ENCODE measurements at regions not wholly inside any gene's neighbourhood (a gene's known extent, or its start where the extent isn't known, plus 50 kb on each side); places are given as distances from the start of the nearest gene placed in this dataset.

GRCh38 chr9:85089188-85089969, 419.9 kb downstream of the NTRK2 start:
- TF ChIP-seq RAD21 (IDR thresholded peaks at IDR 0.05; ENCODE audit: low read depth) = no peak
- TF ChIP-seq USF1 (IDR thresholded peaks at IDR 0.05) = no peak
- no peak for TF ChIP-seq REST (IDR thresholded peaks at IDR 0.05; ENCODE audit: low read depth)
- no peak for TF ChIP-seq ZBTB7A (IDR thresholded peaks at IDR 0.05; ENCODE audit: low read depth)
- no peak for TF ChIP-seq TEAD4 (IDR thresholded peaks at IDR 0.05)
- TF ChIP-seq CREB1 (IDR thresholded peaks at IDR 0.05; ENCODE audit: low read depth) = no peak
- no peak for TF ChIP-seq CEBPB (IDR thresholded peaks at IDR 0.05)
- no peak for TF ChIP-seq TCF12 (IDR thresholded peaks at IDR 0.05; ENCODE audit: low read depth)
- TF ChIP-seq EGR1 (IDR thresholded peaks at IDR 0.05) = no peak
- no peak for TF ChIP-seq FOXM1 (IDR thresholded peaks at IDR 0.05; ENCODE audit: borderline replicate concordance, low read depth)
- no peak for TF ChIP-seq EP300 (IDR thresholded peaks at IDR 0.05; ENCODE audit: borderline replicate concordance)
- no peak for TF ChIP-seq NFIC (IDR thresholded peaks at IDR 0.05)

- TF ChIP-seq EP300 (IDR thresholded peaks at IDR 0.05; ENCODE audit: borderline replicate concordance) = no peak
- TF ChIP-seq TAF1 (IDR thresholded peaks at IDR 0.05; ENCODE audit: low read depth) = no peak
- TF ChIP-seq EGR1 (IDR thresholded peaks at IDR 0.05) = no peak
- TF ChIP-seq RAD21 (IDR thresholded peaks at IDR 0.05; ENCODE audit: low read depth) = no peak
- TF ChIP-seq MAX (IDR thresholded peaks at IDR 0.05) = no peak
- no peak for TF ChIP-seq YY1 (IDR thresholded peaks at IDR 0.05; ENCODE audit: low read depth)
- no peak for TF ChIP-seq CEBPB (IDR thresholded peaks at IDR 0.05)
- no peak for TF ChIP-seq TEAD4 (IDR thresholded peaks at IDR 0.05)
- no peak for TF ChIP-seq TCF12 (IDR thresholded peaks at IDR 0.05; ENCODE audit: low read depth)
- no peak for TF ChIP-seq ZBTB7A (IDR thresholded peaks at IDR 0.05; ENCODE audit: low read depth)
- no peak for TF ChIP-seq USF1 (IDR thresholded peaks at IDR 0.05)
- TF ChIP-seq REST (IDR thresholded peaks at IDR 0.05; ENCODE audit: low read depth) = no peak
- TF ChIP-seq FOXM1 (IDR thresholded peaks at IDR 0.05; ENCODE audit: borderline replicate concordance, low read depth) = no peak
- no peak for TF ChIP-seq CREB1 (IDR thresholded peaks at IDR 0.05; ENCODE audit: low read depth)
- no peak for TF ChIP-seq NFIC (IDR thresholded peaks at IDR 0.05)
Observed at GRCh38 chr9:85081963-85082362, 412.4 kb downstream of the NTRK2 start.

- TF ChIP-seq FOXM1 (IDR thresholded peaks at IDR 0.05; ENCODE audit: borderline replicate concordance, low read depth) = no peak
- TF ChIP-seq YY1 (IDR thresholded peaks at IDR 0.05; ENCODE audit: low read depth) = no peak
- no peak for TF ChIP-seq TEAD4 (IDR thresholded peaks at IDR 0.05)
- TF ChIP-seq NFIC (IDR thresholded peaks at IDR 0.05) = no peak
- no peak for TF ChIP-seq REST (IDR thresholded peaks at IDR 0.05; ENCODE audit: low read depth)
- TF ChIP-seq CREB1 (IDR thresholded peaks at IDR 0.05; ENCODE audit: low read depth) = no peak
- TF ChIP-seq EGR1 (IDR thresholded peaks at IDR 0.05) = no peak
- TF ChIP-seq ZBTB7A (IDR thresholded peaks at IDR 0.05; ENCODE audit: low read depth) = no peak
- no peak for TF ChIP-seq CEBPB (IDR thresholded peaks at IDR 0.05)
- TF ChIP-seq EP300 (IDR thresholded peaks at IDR 0.05; ENCODE audit: borderline replicate concordance) = no peak
- TF ChIP-seq TCF12 (IDR thresholded peaks at IDR 0.05; ENCODE audit: low read depth) = no peak
- TF ChIP-seq USF1 (IDR thresholded peaks at IDR 0.05) = no peak
- no peak for TF ChIP-seq TAF1 (IDR thresholded peaks at IDR 0.05; ENCODE audit: low read depth)
- no peak for TF ChIP-seq RAD21 (IDR thresholded peaks at IDR 0.05; ENCODE audit: low read depth)
- no peak for TF ChIP-seq MAX (IDR thresholded peaks at IDR 0.05)
Observed at GRCh38 chr9:85079349-85079748, 409.8 kb downstream of the NTRK2 start.

Measured in Ishikawa (cell line).